ENCODE measurements at regions not wholly inside any gene's neighbourhood (a gene's known extent, or its start where the extent isn't known, plus 50 kb on each side); places are given as distances from the start of the nearest gene placed in this dataset.

GRCh38 chr11:104385884-104386283 lies 221.9 kb upstream of the PDGFD start:
- no peak overlapping the region for H3K4me3 ChIP-seq (ENCODE audit: insufficient read depth, low read depth, low read length)
- H2BK120ac ChIP-seq (ENCODE audit: low read depth, low read length), result no peak overlapping the region
- H2AK9ac ChIP-seq (replicated peaks; ENCODE audit: low read depth, low read length, poor library complexity), result no peak overlapping the region
- DNase-seq (no peak), ATAC-seq (ENCODE audit: low read depth) (peak; percentile 67)
- H2AFZ ChIP-seq (replicated peaks; ENCODE audit: low read length, poor library complexity), result no peak overlapping the region
- no peak overlapping the region for H3K23ac ChIP-seq (ENCODE audit: low read depth, low read length)
- ChIA-PET POLR2A (ENCODE audit: unreplicated experiment) (no interaction called here), CTCF (no interaction called here)
- H2BK15ac ChIP-seq (ENCODE audit: low read depth, low read length), result no peak overlapping the region
- no peak overlapping the region for H3K27ac ChIP-seq (ENCODE audit: insufficient read depth, low read length)
- no peak overlapping the region for H3K4ac ChIP-seq (ENCODE audit: low read depth, low read length)
- no peaks in the 10 kb centered on the region for H3K27me3 ChIP-seq (ENCODE audit: control insufficient read depth, insufficient read depth, low read length)
- no peak overlapping the region for H3K56ac ChIP-seq (ENCODE audit: extremely low read depth, insufficient read depth, low read length)
- no CpG with 5 or more reads among the region's 1 CpG for WGBS, 2 experiments (ENCODE audit: extremely low coverage in 2 of 2, insufficient read length in 1 of 2)
- in situ Hi-C loops (cut with MboI; ENCODE audit: low sequenced_read_pairs) (no loop called here), intact Hi-C loops (cut with micrococcal nuclease) (no loop called here), dilution Hi-C loops (cut with HindIII; ENCODE audit: low sequenced_read_pairs, unreplicated experiment) (no loop called here)
- no TSS peak for BruUV-seq (replicated peaks)
- H3K36me3 ChIP-seq (ENCODE audit: control insufficient read depth, insufficient read depth, low read length), result no peaks in the 10 kb centered on the region
- no peaks in the 10 kb centered on the region for H3K4me1 ChIP-seq (ENCODE audit: control insufficient read depth, insufficient read depth, low read length)
- no peak overlapping the region for H2BK20ac ChIP-seq (ENCODE audit: low read depth, low read length)
- no peaks in the 10 kb centered on the region for H3K9me1 ChIP-seq (ENCODE audit: insufficient read depth, low read length)
- H4K20me1 ChIP-seq (ENCODE audit: insufficient read depth, low read length), result no peaks in the 10 kb centered on the region
- H3K14ac ChIP-seq (replicated peaks; ENCODE audit: low read depth, low read length), result no peak overlapping the region
- no peak overlapping the region for H4K91ac ChIP-seq (ENCODE audit: insufficient read depth, low read depth, low read length)
- H3K9ac ChIP-seq (ENCODE audit: low read depth, low read length), result no peak overlapping the region
- no peak overlapping the region for H3K18ac ChIP-seq (ENCODE audit: low read depth, low read length)
- no peak overlapping the region for H2BK5ac ChIP-seq (ENCODE audit: low read depth, low read length, poor library complexity, severe bottlenecking)
- H3K79me1 ChIP-seq (ENCODE audit: low read depth in 1 of 2, low read length in 2 of 2), result no peaks in the 10 kb centered on the region
- TF ChIP-seq POLR2A (IDR thresholded peaks at IDR 0.05; ENCODE audit: low read depth, low read length), result no peak
- no peak for TF ChIP-seq CTCF (conservative IDR thresholded peaks at IDR 0.05; ENCODE audit: low read depth, low read length)
- TF ChIP-seq NFE2L2 (IDR thresholded peaks at IDR 0.05; ENCODE audit: low read depth, low read length), result peak; percentile 84
- no peak for TF ChIP-seq RCOR1 (IDR thresholded peaks at IDR 0.05; ENCODE audit: insufficient replicate concordance, low read length)
- TF ChIP-seq SMC3 (IDR thresholded peaks at IDR 0.05; ENCODE audit: low read depth, low read length), result no peak
- TF ChIP-seq RFX5 (IDR thresholded peaks at IDR 0.05; ENCODE audit: low read depth, low read length), result no peak
- H3K9me3 ChIP-seq (ENCODE audit: control insufficient read depth, insufficient read depth, low read length), result no peaks in the 10 kb centered on the region
- H4K5ac ChIP-seq (ENCODE audit: low read depth, low read length), result no peak overlapping the region
- H2AK5ac ChIP-seq (ENCODE audit: low read depth, low read length), result no peak overlapping the region
- H3K4me2 ChIP-seq (ENCODE audit: low read depth, low read length), result no peak overlapping the region
- no peak overlapping the region for H4K8ac ChIP-seq (ENCODE audit: low read depth in 2 of 2, low read length in 2 of 2)

All from IMR-90 (cell line).